Neural progenitor cell (in vitro differentiated cells): ENCODE measurements at regions not wholly inside any gene's neighbourhood (a gene's known extent, or its start where the extent isn't known, plus 50 kb on each side); places are given as distances from the start of the nearest gene placed in this dataset.

Source experiments
- DNase-seq: peaks from one replicate; pipeline ENCODE4 v3.0.0-alpha.2; 2016; ENCODE audit warnings: low spot score
- H2AFZ ChIP-seq: fragments of 200-600 bp; sonication (generic); replicated peaks from 2 replicates; pipeline ENCODE4 v1.6.1; 2016; ENCODE audit warnings: antibody characterized with exemption
- H3F3A ChIP-seq: fragments of 200-600 bp; sonication (generic); 2 replicates; pipeline ENCODE4 v1.6.1; 2016; ENCODE audit warnings: antibody characterized with exemption, low read depth
- H3K27ac ChIP-seq: fragments of 200-600 bp; sonication (generic); 2 replicates; pipeline ENCODE4 v1.5.1; 2016; ENCODE audit warnings: mild to moderate bottlenecking
- H3K27me3 ChIP-seq: fragments of 200-600 bp; sonication (generic); 2 replicates; pipeline ENCODE4 v1.6.1; 2016; ENCODE audit warnings: mild to moderate bottlenecking, moderate library complexity
- H3K36me3 ChIP-seq: fragments of 200-600 bp; sonication (generic); 2 replicates; pipeline ENCODE4 v1.5.1; 2016
- H3K4me1 ChIP-seq: fragments of 200-600 bp; sonication (generic); 2 replicates; pipeline ENCODE4 v1.6.1; 2016; ENCODE audit warnings: mixed run types
- H3K4me2 ChIP-seq: fragments of 200-600 bp; sonication (generic); 2 replicates; pipeline ENCODE4 v1.6.1; 2016
- H3K4me3 ChIP-seq: fragments of 200-600 bp; sonication (generic); 2 replicates; pipeline ENCODE4 v1.5.1; 2016
- H3K79me2 ChIP-seq: fragments of 200-600 bp; sonication (generic); 2 replicates; pipeline ENCODE4 v1.6.1; 2016; ENCODE audit warnings: low read depth
- H3K9ac ChIP-seq: fragments of 200-600 bp; sonication (generic); 2 replicates; pipeline ENCODE4 v1.6.1; 2016
- H3K9me3 ChIP-seq: fragments of 200-600 bp; sonication (generic); 2 replicates; pipeline ENCODE4 v1.5.1; 2016; ENCODE audit warnings: low read depth
- H4K20me1 ChIP-seq: fragments of 200-600 bp; sonication (generic); 2 replicates; pipeline ENCODE4 v1.6.1; 2016; ENCODE audit warnings: low read depth
- H3K27ac Mint-ChIP-seq: 3 replicates; pipeline ENCODE4 v1.8.0; 2021; ENCODE audit warnings: mixed read lengths
- H3K27me3 Mint-ChIP-seq: 2 replicates; pipeline ENCODE4 v1.8.0; 2022; ENCODE audit warnings: low read depth, mild to moderate bottlenecking, inconsistent platforms, moderate library complexity, mixed read lengths; ENCODE audit not compliant: insufficient read depth
- H3K36me3 Mint-ChIP-seq: 3 replicates; pipeline ENCODE4 v1.8.0; 2021; ENCODE audit warnings: mixed read lengths
- H3K4me1 Mint-ChIP-seq: 3 replicates; pipeline ENCODE4 v1.8.0; 2021; ENCODE audit warnings: mixed read lengths
- H3K4me3 Mint-ChIP-seq: 3 replicates; pipeline ENCODE4 v1.8.0; 2021; ENCODE audit warnings: mild to moderate bottlenecking, moderate library complexity, mixed read lengths
- H3K9me3 Mint-ChIP-seq: 3 replicates; pipeline ENCODE4 v1.8.0; 2020; ENCODE audit warnings: mixed read lengths
- EZH2 ChIP-seq: fragments of 200-600 bp; sonication (generic); IDR thresholded peaks from 2 replicates; pipeline ENCODE4 v1.6.1; 2017; ENCODE audit warnings: antibody characterized with exemption, mild to moderate bottlenecking, moderate library complexity
- EZH2phosphoT487 ChIP-seq: fragments of 200-600 bp; sonication (generic); IDR thresholded peaks from 2 replicates; pipeline ENCODE4 v1.6.1; 2017; ENCODE audit warnings: antibody characterized with exemption
- TF ChIP-seq, protein P1 (sequence below): fragments of 200-600 bp; sonication (generic); IDR thresholded peaks from 2 replicates; pipeline ENCODE4 v1.5.1; 2017; ENCODE audit warnings: antibody characterized with exemption, mild to moderate bottlenecking

DNA sequence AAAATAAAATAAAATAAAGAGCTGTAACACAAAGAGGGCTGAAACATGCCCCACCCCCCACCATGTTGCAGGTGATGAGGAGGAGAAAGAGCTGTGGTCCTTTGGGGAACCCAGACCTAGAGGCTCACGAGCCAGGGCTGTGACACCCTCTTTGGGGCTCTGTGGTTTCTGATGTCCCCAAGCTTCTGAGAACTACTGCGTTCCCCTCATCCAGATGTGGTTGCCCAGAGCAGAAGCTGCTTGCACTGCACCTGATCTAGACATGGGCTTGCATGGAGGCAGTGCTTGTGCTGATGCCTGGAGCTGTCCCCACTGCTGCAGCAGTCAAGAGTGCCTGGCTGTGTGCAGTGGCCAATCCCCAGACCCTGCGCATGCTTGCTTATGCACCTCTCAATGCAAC is 687.9 kb upstream of the ACVR2A start:
- Histone ChIP-seq H3K9me3 (no peaks in the 10 kb centered on the region), H2AFZ (no peak overlapping the region), H3K9ac (no peak overlapping the region), H3K27me3 (no peaks in the 10 kb centered on the region), H3K4me3 (no peak overlapping the region), H3K36me3 (no peaks in the 10 kb centered on the region), H3K4me2 (no peak overlapping the region), H3K79me2 (no peaks in the 10 kb centered on the region), H3K27ac (no peak overlapping the region), H3K4me1 (no peaks in the 10 kb centered on the region), H4K20me1 (no peaks in the 10 kb centered on the region), H3F3A (no peaks in the 10 kb centered on the region)
- no peak for DNase-seq
- H3K27me3 Mint-ChIP-seq, result no peaks in the 10 kb centered on the region
- TF ChIP-seq EZH2phosphoT487 (no peak), EZH2 (no peak)
- TF ChIP-seq, protein P1, sequence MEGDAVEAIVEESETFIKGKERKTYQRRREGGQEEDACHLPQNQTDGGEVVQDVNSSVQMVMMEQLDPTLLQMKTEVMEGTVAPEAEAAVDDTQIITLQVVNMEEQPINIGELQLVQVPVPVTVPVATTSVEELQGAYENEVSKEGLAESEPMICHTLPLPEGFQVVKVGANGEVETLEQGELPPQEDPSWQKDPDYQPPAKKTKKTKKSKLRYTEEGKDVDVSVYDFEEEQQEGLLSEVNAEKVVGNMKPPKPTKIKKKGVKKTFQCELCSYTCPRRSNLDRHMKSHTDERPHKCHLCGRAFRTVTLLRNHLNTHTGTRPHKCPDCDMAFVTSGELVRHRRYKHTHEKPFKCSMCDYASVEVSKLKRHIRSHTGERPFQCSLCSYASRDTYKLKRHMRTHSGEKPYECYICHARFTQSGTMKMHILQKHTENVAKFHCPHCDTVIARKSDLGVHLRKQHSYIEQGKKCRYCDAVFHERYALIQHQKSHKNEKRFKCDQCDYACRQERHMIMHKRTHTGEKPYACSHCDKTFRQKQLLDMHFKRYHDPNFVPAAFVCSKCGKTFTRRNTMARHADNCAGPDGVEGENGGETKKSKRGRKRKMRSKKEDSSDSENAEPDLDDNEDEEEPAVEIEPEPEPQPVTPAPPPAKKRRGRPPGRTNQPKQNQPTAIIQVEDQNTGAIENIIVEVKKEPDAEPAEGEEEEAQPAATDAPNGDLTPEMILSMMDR, result no peak
- no peak overlapping the region for H3K4me3 Mint-ChIP-seq
- no peaks in the 10 kb centered on the region for H3K36me3 Mint-ChIP-seq
- H3K4me1 Mint-ChIP-seq, result no peaks in the 10 kb centered on the region
- H3K9me3 Mint-ChIP-seq, result peaks cover 5% of the 10 kb centered on the region
- no peak overlapping the region for H3K27ac Mint-ChIP-seq

DNA sequence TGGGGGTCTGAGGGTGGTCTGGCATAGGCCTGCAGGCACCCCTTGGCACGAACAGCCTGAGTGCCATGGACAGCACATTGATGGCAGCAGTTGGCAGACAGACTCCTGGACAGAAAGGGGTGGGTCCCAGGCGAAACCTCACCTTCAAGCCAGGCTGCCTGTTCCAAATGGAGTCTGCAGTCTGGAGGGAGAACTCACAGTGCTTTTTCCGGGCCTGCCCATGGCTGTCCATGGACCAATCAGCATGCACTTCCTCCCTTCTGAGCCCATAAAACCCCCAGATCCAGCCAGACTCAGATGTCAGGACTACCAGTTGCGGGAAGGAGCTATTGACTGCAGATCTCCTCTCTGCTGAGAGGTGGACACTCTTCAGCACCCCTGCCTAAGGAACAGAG is 694.6 kb upstream of the ACVR2A start:
- Mint-ChIP-seq H3K9me3 (peaks cover 21% of the 10 kb centered on the region), H3K27ac (no peak overlapping the region), H3K4me1 (no peaks in the 10 kb centered on the region), H3K27me3 (no peaks in the 10 kb centered on the region), H3K36me3 (no peaks in the 10 kb centered on the region), H3K4me3 (no peak overlapping the region)
- Histone ChIP-seq H3K27me3 (no peaks in the 10 kb centered on the region), H3K9me3 (no peaks in the 10 kb centered on the region), H4K20me1 (no peaks in the 10 kb centered on the region), H2AFZ (no peak overlapping the region), H3K79me2 (no peaks in the 10 kb centered on the region), H3K36me3 (no peaks in the 10 kb centered on the region), H3K27ac (no peak overlapping the region), H3K4me3 (no peak overlapping the region), H3F3A (no peaks in the 10 kb centered on the region), H3K4me2 (no peak overlapping the region), H3K9ac (no peak overlapping the region), H3K4me1 (no peaks in the 10 kb centered on the region)
- TF ChIP-seq, protein P1, result no peak
- DNase-seq, result no peak

DNA sequence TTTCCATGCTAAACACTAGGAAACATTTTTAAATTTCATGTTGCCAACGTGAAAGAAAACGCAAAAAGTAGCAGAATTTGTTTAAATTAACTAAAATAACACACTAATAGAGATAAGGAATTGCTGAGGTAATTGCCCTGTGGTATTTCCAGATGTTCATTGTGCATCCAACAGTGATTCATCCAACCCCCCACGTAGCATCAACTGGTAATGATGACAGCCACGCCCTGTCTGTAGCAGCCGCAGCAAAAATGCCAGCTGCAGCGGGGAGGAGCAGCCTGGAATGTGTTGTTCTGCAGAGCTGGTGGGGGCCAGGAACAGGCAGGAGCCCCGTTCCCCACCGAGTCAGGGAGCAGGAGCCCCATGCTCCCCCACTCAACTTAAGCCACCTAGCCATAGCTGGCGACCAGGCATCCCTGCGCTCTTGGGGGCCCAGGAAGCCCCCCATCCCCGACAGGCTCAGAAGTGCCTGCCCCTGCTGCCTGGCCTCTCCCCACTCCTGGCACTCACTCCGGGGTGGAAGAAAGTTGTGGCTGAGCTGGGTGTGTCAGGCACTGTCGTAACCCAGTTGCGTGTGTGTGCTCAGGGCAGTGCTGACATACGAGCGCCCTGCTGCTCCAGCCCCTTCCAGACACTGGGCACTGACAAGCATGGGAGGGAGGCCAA is 695.1 kb upstream of the ACVR2A start:
- H3K27ac ChIP-seq, result no peak overlapping the region
- no peaks in the 10 kb centered on the region for H3K36me3 ChIP-seq
- H3K36me3 Mint-ChIP-seq, result no peaks in the 10 kb centered on the region
- H3K4me3 Mint-ChIP-seq, result no peak overlapping the region
- TF ChIP-seq EZH2phosphoT487 (no peak), EZH2 (no peak)
- TF ChIP-seq, protein P1, result no peak
- no peak overlapping the region for H3K27ac Mint-ChIP-seq
- H3K9me3 Mint-ChIP-seq, result peaks cover 21% of the 10 kb centered on the region
- H3K4me1 ChIP-seq, result no peaks in the 10 kb centered on the region
- H3F3A ChIP-seq, result no peaks in the 10 kb centered on the region
- no peaks in the 10 kb centered on the region for H3K27me3 ChIP-seq
- H3K9ac ChIP-seq, result no peak overlapping the region
- DNase-seq, result no peak
- no peaks in the 10 kb centered on the region for H3K27me3 Mint-ChIP-seq
- no peak overlapping the region for H2AFZ ChIP-seq
- no peaks in the 10 kb centered on the region for H3K4me1 Mint-ChIP-seq
- no peaks in the 10 kb centered on the region for H3K79me2 ChIP-seq
- no peaks in the 10 kb centered on the region for H3K9me3 ChIP-seq
- no peak overlapping the region for H3K4me2 ChIP-seq
- H3K4me3 ChIP-seq, result no peak overlapping the region
- no peaks in the 10 kb centered on the region for H4K20me1 ChIP-seq
